ENCODE measurements at regions not wholly inside any gene's neighbourhood (a gene's known extent, or its start where the extent isn't known, plus 50 kb on each side); places are given as distances from the start of the nearest gene placed in this dataset.

GRCh38 chrX:95675794-95676193 is 1008.8 kb upstream of the DIAPH2 start:
- TF ChIP-seq CREB1 (IDR thresholded peaks at IDR 0.05; ENCODE audit: low read depth) (no peak), CEBPB (IDR thresholded peaks at IDR 0.05) (no peak), TAF1 (IDR thresholded peaks at IDR 0.05; ENCODE audit: low read depth) (no peak), RAD21 (IDR thresholded peaks at IDR 0.05; ENCODE audit: low read depth) (no peak), YY1 (IDR thresholded peaks at IDR 0.05; ENCODE audit: low read depth) (no peak), FOXM1 (IDR thresholded peaks at IDR 0.05; ENCODE audit: borderline replicate concordance, low read depth) (no peak), EP300 (IDR thresholded peaks at IDR 0.05; ENCODE audit: borderline replicate concordance) (no peak), TCF12 (IDR thresholded peaks at IDR 0.05; ENCODE audit: low read depth) (no peak)
- TF ChIP-seq, protein P1, sequence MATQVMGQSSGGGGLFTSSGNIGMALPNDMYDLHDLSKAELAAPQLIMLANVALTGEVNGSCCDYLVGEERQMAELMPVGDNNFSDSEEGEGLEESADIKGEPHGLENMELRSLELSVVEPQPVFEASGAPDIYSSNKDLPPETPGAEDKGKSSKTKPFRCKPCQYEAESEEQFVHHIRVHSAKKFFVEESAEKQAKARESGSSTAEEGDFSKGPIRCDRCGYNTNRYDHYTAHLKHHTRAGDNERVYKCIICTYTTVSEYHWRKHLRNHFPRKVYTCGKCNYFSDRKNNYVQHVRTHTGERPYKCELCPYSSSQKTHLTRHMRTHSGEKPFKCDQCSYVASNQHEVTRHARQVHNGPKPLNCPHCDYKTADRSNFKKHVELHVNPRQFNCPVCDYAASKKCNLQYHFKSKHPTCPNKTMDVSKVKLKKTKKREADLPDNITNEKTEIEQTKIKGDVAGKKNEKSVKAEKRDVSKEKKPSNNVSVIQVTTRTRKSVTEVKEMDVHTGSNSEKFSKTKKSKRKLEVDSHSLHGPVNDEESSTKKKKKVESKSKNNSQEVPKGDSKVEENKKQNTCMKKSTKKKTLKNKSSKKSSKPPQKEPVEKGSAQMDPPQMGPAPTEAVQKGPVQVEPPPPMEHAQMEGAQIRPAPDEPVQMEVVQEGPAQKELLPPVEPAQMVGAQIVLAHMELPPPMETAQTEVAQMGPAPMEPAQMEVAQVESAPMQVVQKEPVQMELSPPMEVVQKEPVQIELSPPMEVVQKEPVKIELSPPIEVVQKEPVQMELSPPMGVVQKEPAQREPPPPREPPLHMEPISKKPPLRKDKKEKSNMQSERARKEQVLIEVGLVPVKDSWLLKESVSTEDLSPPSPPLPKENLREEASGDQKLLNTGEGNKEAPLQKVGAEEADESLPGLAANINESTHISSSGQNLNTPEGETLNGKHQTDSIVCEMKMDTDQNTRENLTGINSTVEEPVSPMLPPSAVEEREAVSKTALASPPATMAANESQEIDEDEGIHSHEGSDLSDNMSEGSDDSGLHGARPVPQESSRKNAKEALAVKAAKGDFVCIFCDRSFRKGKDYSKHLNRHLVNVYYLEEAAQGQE (IDR thresholded peaks at IDR 0.05; ENCODE audit: low read depth) = no peak

All from Ishikawa (cell line).